Mesendoderm (in vitro differentiated cells): ENCODE measurements at regions not wholly inside any gene's neighbourhood (a gene's known extent, or its start where the extent isn't known, plus 50 kb on each side); places are given as distances from the start of the nearest gene placed in this dataset.
A peak's percentile ranks its signal among the peaks of the same experiment; 100 is the strongest.

Experiments
- DNase-seq: peaks from one replicate; pipeline ENCODE4 v3.0.0; 2013
- H2AK5ac ChIP-seq: 2 replicates; pipeline ENCODE4 v1.6.1; 2013; ENCODE audit warnings: low read length, inconsistent platforms
- H2BK120ac ChIP-seq: 2 replicates; pipeline ENCODE4 v1.6.1; 2013; ENCODE audit warnings: low read depth, mild to moderate bottlenecking, low read length, moderate library complexity, mixed read lengths
- H2BK15ac ChIP-seq: replicated peaks from 2 replicates; pipeline ENCODE4 v1.6.1; 2013; ENCODE audit warnings: low read depth, mild to moderate bottlenecking, moderate library complexity
- H2BK5ac ChIP-seq: 2 replicates; pipeline ENCODE4 v1.6.1; 2013; ENCODE audit warnings: low read length, inconsistent platforms
- H3K18ac ChIP-seq: 2 replicates; pipeline ENCODE4 v1.6.1; 2013; ENCODE audit warnings: mild to moderate bottlenecking, low read length, mixed read lengths
- H3K23ac ChIP-seq: one replicate; pipeline ENCODE4 v1.6.1; 2013; ENCODE audit warnings: low read length
- H3K27ac ChIP-seq: 2 replicates; pipeline ENCODE4 v1.5.1; 2013; ENCODE audit warnings: low read depth, mild to moderate bottlenecking, inconsistent platforms, low read length, moderate library complexity
- H3K27me3 ChIP-seq: 2 replicates; pipeline ENCODE4 v1.6.1; 2013; ENCODE audit warnings: low read length, control low read depth, mild to moderate bottlenecking, inconsistent platforms; ENCODE audit not compliant: insufficient read depth, poor library complexity
- H3K36me3 ChIP-seq: 2 replicates; pipeline ENCODE4 v1.6.1; 2013; ENCODE audit warnings: low read length, inconsistent platforms; ENCODE audit not compliant: control insufficient read depth, insufficient read depth
- H3K4ac ChIP-seq: one replicate; pipeline ENCODE4 v1.6.1; 2013; ENCODE audit warnings: low read depth, mild to moderate bottlenecking, low read length, moderate library complexity
- H3K4me1 ChIP-seq: 2 replicates; pipeline ENCODE4 v1.6.1; 2013; ENCODE audit warnings: low read depth, low read length, inconsistent platforms; ENCODE audit not compliant: control insufficient read depth
- H3K4me2 ChIP-seq: 2 replicates; pipeline ENCODE4 v1.6.1; 2013; ENCODE audit warnings: low read length
- H3K4me3 ChIP-seq: 2 replicates; pipeline ENCODE4 v1.5.1; 2013; ENCODE audit warnings: mild to moderate bottlenecking, low read length
- H3K56ac ChIP-seq: one replicate; pipeline ENCODE4 v1.6.1; 2013; ENCODE audit warnings: low read length
- H3K79me1 ChIP-seq: 2 replicates; pipeline ENCODE4 v1.6.1; 2013; ENCODE audit warnings: low read length, inconsistent platforms
- H3K79me2 ChIP-seq: 2 replicates; pipeline ENCODE4 v1.6.1; 2013; ENCODE audit warnings: mild to moderate bottlenecking, low read length; ENCODE audit not compliant: control insufficient read depth, insufficient read depth
- H3K9ac ChIP-seq: 2 replicates; pipeline ENCODE4 v1.6.1; 2013; ENCODE audit warnings: low read length, inconsistent platforms
- H4K5ac ChIP-seq: one replicate; pipeline ENCODE4 v1.6.1; 2013; ENCODE audit warnings: low read length
- H4K8ac ChIP-seq: one replicate; pipeline ENCODE4 v1.6.1; 2013; ENCODE audit warnings: low read depth, mild to moderate bottlenecking, control low read depth, low read length, moderate library complexity
- WGBS: extraction: QIAGEN DNeasy Blood & Tissue Kit; methylation state at CpG from one replicate; pipeline ENCODE4 v1.1.7; 2013; ENCODE audit warnings: low lambda C conversion rate, missing lambda C conversion rate; ENCODE audit not compliant: insufficient coverage; ENCODE audit errors: extremely low coverage; 5-methylcytosine and 5-hydroxymethylcytosine counted together

- no peak overlapping the region for H3K27ac ChIP-seq
- no peaks in the 10 kb centered on the region for H3K4me1 ChIP-seq
- no peak overlapping the region for H3K4me2 ChIP-seq
- H2BK120ac ChIP-seq = no peak overlapping the region
- no peak overlapping the region for H2BK15ac ChIP-seq
- H3K4me3 ChIP-seq = no peak overlapping the region
- H3K27me3 ChIP-seq = no peaks in the 10 kb centered on the region
- no peak overlapping the region for H2BK5ac ChIP-seq
- no peak overlapping the region for H3K9ac ChIP-seq
- no peak overlapping the region for H3K4ac ChIP-seq
- no peak overlapping the region for H4K5ac ChIP-seq
- H3K79me2 ChIP-seq = no peaks in the 10 kb centered on the region
- no peak overlapping the region for H3K18ac ChIP-seq
- no peak overlapping the region for H3K56ac ChIP-seq
- H3K79me1 ChIP-seq = no peaks in the 10 kb centered on the region
- no peak overlapping the region for H2AK5ac ChIP-seq
- no peak overlapping the region for H3K23ac ChIP-seq
- no peaks in the 10 kb centered on the region for H3K36me3 ChIP-seq
- no peak overlapping the region for H4K8ac ChIP-seq
- DNase-seq = no peak
Observed at GRCh38 chr3:144822671-144823070, 851.0 kb downstream of the DIPK2A start.

GRCh38 chr3:144831955-144832716, 860.5 kb downstream of the DIPK2A start:
- no peak overlapping the region for H3K27ac ChIP-seq
- no peaks in the 10 kb centered on the region for H3K4me1 ChIP-seq
- no peaks in the 10 kb centered on the region for H3K79me2 ChIP-seq
- no peak for DNase-seq
- no peak overlapping the region for H4K5ac ChIP-seq
- H3K79me1 ChIP-seq = no peaks in the 10 kb centered on the region
- no peak overlapping the region for H3K4me3 ChIP-seq
- H4K8ac ChIP-seq = no peak overlapping the region
- H2BK120ac ChIP-seq = no peak overlapping the region
- no peak overlapping the region for H3K9ac ChIP-seq
- H2BK15ac ChIP-seq = no peak overlapping the region
- no peak overlapping the region for H3K4me2 ChIP-seq
- H3K36me3 ChIP-seq = no peaks in the 10 kb centered on the region
- no peak overlapping the region for H2AK5ac ChIP-seq
- H3K27me3 ChIP-seq = no peaks in the 10 kb centered on the region
- no peak overlapping the region for H3K18ac ChIP-seq
- no peak overlapping the region for H3K23ac ChIP-seq
- no peak overlapping the region for H3K4ac ChIP-seq
- H3K56ac ChIP-seq = no peak overlapping the region
- H2BK5ac ChIP-seq = no peak overlapping the region

GRCh38 chr3:144839991-144840390, 868.4 kb downstream of the DIPK2A start:
- no peaks in the 10 kb centered on the region for H3K79me2 ChIP-seq

GRCh38 chr3:144840866-144841265, 869.2 kb downstream of the DIPK2A start:
- no peak overlapping the region for H3K4ac ChIP-seq
- H3K27me3 ChIP-seq = no peaks in the 10 kb centered on the region
- no peak overlapping the region for H3K9ac ChIP-seq
- no peak overlapping the region for H2BK5ac ChIP-seq
- no peak overlapping the region for H3K18ac ChIP-seq
- H4K5ac ChIP-seq = no peak overlapping the region
- H3K79me1 ChIP-seq = no peaks in the 10 kb centered on the region
- H3K4me2 ChIP-seq = no peak overlapping the region
- H3K79me2 ChIP-seq = no peaks in the 10 kb centered on the region
- H2BK120ac ChIP-seq = no peak overlapping the region
- no peak overlapping the region for H4K8ac ChIP-seq
- H3K4me3 ChIP-seq = no peak overlapping the region
- no peaks in the 10 kb centered on the region for H3K4me1 ChIP-seq
- no peak overlapping the region for H3K23ac ChIP-seq
- no peak overlapping the region for H2AK5ac ChIP-seq
- no peak for DNase-seq
- H2BK15ac ChIP-seq = no peak overlapping the region
- H3K36me3 ChIP-seq = no peaks in the 10 kb centered on the region
- no peak overlapping the region for H3K27ac ChIP-seq
- no peak overlapping the region for H3K56ac ChIP-seq
- no CpG with 5 or more reads among the region's 1 CpG for WGBS

More at GRCh38 chr3:144839991-144840390, 868.4 kb downstream of the DIPK2A start:
- H3K4me3 ChIP-seq = no peak overlapping the region
- no peak overlapping the region for H3K4me2 ChIP-seq
- H2BK15ac ChIP-seq = no peak overlapping the region
- H3K4me1 ChIP-seq = no peaks in the 10 kb centered on the region
- no peak overlapping the region for H4K5ac ChIP-seq
- no CpG with 5 or more reads among the region's 2 CpGs for WGBS
- no peak overlapping the region for H3K9ac ChIP-seq
- no peaks in the 10 kb centered on the region for H3K79me1 ChIP-seq
- no peaks in the 10 kb centered on the region for H3K27me3 ChIP-seq
- no peak overlapping the region for H3K56ac ChIP-seq
- H3K18ac ChIP-seq = no peak overlapping the region
- H3K4ac ChIP-seq = no peak overlapping the region
- no peak overlapping the region for H4K8ac ChIP-seq
- DNase-seq = no peak
- no peak overlapping the region for H3K23ac ChIP-seq
- no peak overlapping the region for H3K27ac ChIP-seq
- H3K36me3 ChIP-seq = no peaks in the 10 kb centered on the region
- H2BK120ac ChIP-seq = no peak overlapping the region
- no peak overlapping the region for H2BK5ac ChIP-seq
- no peak overlapping the region for H2AK5ac ChIP-seq

- DNase-seq = peak; percentile 37
- Histone ChIP-seq H3K36me3 (no peaks in the 10 kb centered on the region), H2BK15ac (no peak overlapping the region), H3K79me1 (no peaks in the 10 kb centered on the region), H3K4me1 (no peaks in the 10 kb centered on the region), H3K79me2 (no peaks in the 10 kb centered on the region), H3K27me3 (no peaks in the 10 kb centered on the region), H2BK120ac (no peak overlapping the region), H4K5ac (no peak overlapping the region), H3K23ac (no peak overlapping the region), H2BK5ac (no peak overlapping the region), H3K4ac (no peak overlapping the region), H3K4me2 (no peak overlapping the region), H4K8ac (no peak overlapping the region), H3K27ac (no peak overlapping the region), H3K56ac (no peak overlapping the region), H2AK5ac (no peak overlapping the region), H3K4me3 (no peak overlapping the region), H3K9ac (no peak overlapping the region), H3K18ac (no peak overlapping the region)
- WGBS = no CpG with 5 or more reads among the region's 8 CpGs
Observed at GRCh38 chr3:144843099-144843498, 871.5 kb downstream of the DIPK2A start.

- Histone ChIP-seq H2BK120ac (no peak overlapping the region), H3K18ac (no peak overlapping the region), H3K4me2 (no peak overlapping the region), H3K79me2 (no peaks in the 10 kb centered on the region), H3K36me3 (no peaks in the 10 kb centered on the region), H2AK5ac (no peak overlapping the region), H2BK15ac (no peak overlapping the region), H4K8ac (no peak overlapping the region), H3K27me3 (no peaks in the 10 kb centered on the region), H3K23ac (no peak overlapping the region), H3K4me3 (no peak overlapping the region), H3K56ac (no peak overlapping the region), H4K5ac (no peak overlapping the region), H3K27ac (no peak overlapping the region), H3K9ac (no peak overlapping the region), H3K79me1 (no peaks in the 10 kb centered on the region), H2BK5ac (no peak overlapping the region), H3K4ac (no peak overlapping the region), H3K4me1 (no peaks in the 10 kb centered on the region)
- DNase-seq = no peak
Observed at GRCh38 chr3:144852999-144853398, 881.4 kb downstream of the DIPK2A start.
